ENCODE measurements at regions not wholly inside any gene's neighbourhood (a gene's known extent, or its start where the extent isn't known, plus 50 kb on each side); places are given as distances from the start of the nearest gene placed in this dataset.

- Mint-ChIP-seq H3K36me3 (ENCODE audit: low read depth) (no peaks in the 10 kb centered on the region), H3K4me3 (no peak overlapping the region), H3K27me3 (no peaks in the 10 kb centered on the region), H3K4me1 (ENCODE audit: low read depth) (peaks cover 8% of the 10 kb centered on the region), H3K9me3 (no peaks in the 10 kb centered on the region), H3K27ac (no peak overlapping the region)
Observed at GRCh38 chr3:159924411-159924810, 64.2 kb upstream of the IL12A start.

GRCh38 chr3:159925248-159925647, 63.4 kb upstream of the IL12A start:
- Mint-ChIP-seq H3K9me3 (no peaks in the 10 kb centered on the region), H3K27ac (no peak overlapping the region), H3K36me3 (ENCODE audit: low read depth) (no peaks in the 10 kb centered on the region), H3K4me1 (ENCODE audit: low read depth) (peaks cover 8% of the 10 kb centered on the region), H3K4me3 (no peak overlapping the region), H3K27me3 (no peaks in the 10 kb centered on the region)

- Mint-ChIP-seq H3K9me3 (peaks cover 3% of the 10 kb centered on the region), H3K27ac (no peak overlapping the region), H3K27me3 (peaks cover 3% of the 10 kb centered on the region), H3K36me3 (ENCODE audit: low read depth) (no peaks in the 10 kb centered on the region), H3K4me1 (ENCODE audit: low read depth) (peaks cover 8% of the 10 kb centered on the region), H3K4me3 (no peak overlapping the region)
Observed at GRCh38 chr3:159926573-159926972, 62.1 kb upstream of the IL12A start.

GRCh38 chr3:159928071-159928491, 60.6 kb upstream of the IL12A start:
- peaks cover 6% of the 10 kb centered on the region for H3K27me3 Mint-ChIP-seq
- H3K36me3 Mint-ChIP-seq (ENCODE audit: low read depth) = no peaks in the 10 kb centered on the region
- no peak overlapping the region for H3K27ac Mint-ChIP-seq
- H3K4me3 Mint-ChIP-seq = no peak overlapping the region
- H3K9me3 Mint-ChIP-seq = peaks cover 5% of the 10 kb centered on the region
- H3K4me1 Mint-ChIP-seq (ENCODE audit: low read depth) = peaks cover 3% of the 10 kb centered on the region

- Mint-ChIP-seq H3K9me3 (peaks cover 11% of the 10 kb centered on the region), H3K4me1 (ENCODE audit: low read depth) (no peaks in the 10 kb centered on the region), H3K36me3 (ENCODE audit: low read depth) (no peaks in the 10 kb centered on the region), H3K27ac (no peak overlapping the region), H3K4me3 (no peak overlapping the region), H3K27me3 (peaks cover 7% of the 10 kb centered on the region)
Observed at GRCh38 chr3:159928666-159929065, 60.0 kb upstream of the IL12A start.

GRCh38 chr3:159929171-159930141, 59.2 kb upstream of the IL12A start:
- H3K9me3 Mint-ChIP-seq = peaks cover 13% of the 10 kb centered on the region
- no peak overlapping the region for H3K4me3 Mint-ChIP-seq
- no peak overlapping the region for H3K27ac Mint-ChIP-seq

GRCh38 chr3:159934216-159934615, 54.4 kb upstream of the IL12A start:
- H3K9me3 Mint-ChIP-seq = peaks cover 20% of the 10 kb centered on the region
- no peak overlapping the region for H3K27ac Mint-ChIP-seq

More at GRCh38 chr3:159929171-159930141, 59.2 kb upstream of the IL12A start:
- Mint-ChIP-seq H3K4me1 (ENCODE audit: low read depth) (no peaks in the 10 kb centered on the region), H3K27me3 (peaks cover 7% of the 10 kb centered on the region), H3K36me3 (ENCODE audit: low read depth) (no peaks in the 10 kb centered on the region)

GRCh38 chr3:159936541-159936940, 52.1 kb upstream of the IL12A start:
- Mint-ChIP-seq H3K4me3 (no peak overlapping the region), H3K27me3 (peaks cover 15% of the 10 kb centered on the region), H3K27ac (no peak overlapping the region), H3K4me1 (ENCODE audit: low read depth) (peaks cover 5% of the 10 kb centered on the region), H3K9me3 (peaks cover 21% of the 10 kb centered on the region), H3K36me3 (ENCODE audit: low read depth) (no peaks in the 10 kb centered on the region)

More at GRCh38 chr3:159934216-159934615, 54.4 kb upstream of the IL12A start:
- Mint-ChIP-seq H3K4me1 (ENCODE audit: low read depth) (no peaks in the 10 kb centered on the region), H3K27me3 (peaks cover 17% of the 10 kb centered on the region), H3K36me3 (ENCODE audit: low read depth) (no peaks in the 10 kb centered on the region), H3K4me3 (no peak overlapping the region)

GRCh38 chr3:159937561-159938166, 51.0 kb upstream of the IL12A start:
- Mint-ChIP-seq H3K4me1 (ENCODE audit: low read depth) (peaks cover 9% of the 10 kb centered on the region), H3K27me3 (peaks cover 19% of the 10 kb centered on the region), H3K4me3 (no peak overlapping the region), H3K9me3 (peaks cover 21% of the 10 kb centered on the region), H3K27ac (no peak overlapping the region), H3K36me3 (ENCODE audit: low read depth) (no peaks in the 10 kb centered on the region)

GRCh38 chr3:159938714-159939113, 49.9 kb upstream of the IL12A start:
- Mint-ChIP-seq H3K9me3 (peaks cover 12% of the 10 kb centered on the region), H3K4me3 (no peak overlapping the region), H3K27ac (no peak overlapping the region), H3K4me1 (ENCODE audit: low read depth) (peaks cover 9% of the 10 kb centered on the region), H3K27me3 (peaks cover 20% of the 10 kb centered on the region), H3K36me3 (ENCODE audit: low read depth) (no peaks in the 10 kb centered on the region)
